ENCODE measurements at regions not wholly inside any gene's neighbourhood (a gene's known extent, or its start where the extent isn't known, plus 50 kb on each side); places are given as distances from the start of the nearest gene placed in this dataset.

GRCh38 chr11:110805756-110806155 is 93.5 kb upstream of the ARHGAP20 start:
- TF ChIP-seq CTCF (IDR thresholded peaks at IDR 0.05 in 2 of 3, conservative IDR thresholded peaks at IDR 0.05 in 1 of 3; ENCODE audit: borderline replicate concordance in 1 of 3, insufficient read depth in 1 of 3, low read depth in 2 of 3, low read length in 2 of 3): no peak
- TF ChIP-seq REST (IDR thresholded peaks at IDR 0.05; ENCODE audit: low read depth): no peak
- TF ChIP-seq JUND (IDR thresholded peaks at IDR 0.05): no peak
- TF ChIP-seq CEBPB (IDR thresholded peaks at IDR 0.05; ENCODE audit: low read depth): no peak
- no peak for TF ChIP-seq ZNF274 (IDR thresholded peaks at IDR 0.05; ENCODE audit: low read depth, low read length)
- no peak for TF ChIP-seq EZH2 (IDR thresholded peaks at IDR 0.05)
- no peak for TF ChIP-seq SP1 (IDR thresholded peaks at IDR 0.05; ENCODE audit: low read depth)
- no peak for TF ChIP-seq EZH2phosphoT487 (IDR thresholded peaks at IDR 0.05; ENCODE audit: borderline replicate concordance)
- TF ChIP-seq POLR2A (IDR thresholded peaks at IDR 0.05; ENCODE audit: borderline replicate concordance, extremely low read depth, insufficient read depth, insufficient read length): no peak
- no peak for TF ChIP-seq ELF1 (IDR thresholded peaks at IDR 0.05; ENCODE audit: borderline replicate concordance, low read depth)
- no peak for TF ChIP-seq POLR2AphosphoS5 (IDR thresholded peaks at IDR 0.05; ENCODE audit: low read depth, low read length)
- TF ChIP-seq, protein P1, sequence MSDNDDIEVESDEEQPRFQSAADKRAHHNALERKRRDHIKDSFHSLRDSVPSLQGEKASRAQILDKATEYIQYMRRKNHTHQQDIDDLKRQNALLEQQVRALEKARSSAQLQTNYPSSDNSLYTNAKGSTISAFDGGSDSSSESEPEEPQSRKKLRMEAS (IDR thresholded peaks at IDR 0.05): no peak
- TF ChIP-seq FOSL1 (IDR thresholded peaks at IDR 0.05; ENCODE audit: low read depth): no peak
